Ovary (tissue), 7 donors: ENCODE measurements at regions not wholly inside any gene's neighbourhood (a gene's known extent, or its start where the extent isn't known, plus 50 kb on each side); places are given as distances from the start of the nearest gene placed in this dataset.

Experiments used
- DNase-seq, 5 donors: peaks; one replicate each; pipeline ENCODE4 v3.0.0-alpha.2; 2019 to 2020
- H3K27ac ChIP-seq, 2 donors: fragments of 200-600 bp; one replicate each; pipeline versions ENCODE4 v1.5.1 to v1.8.0; 2019 to 2022
- H3K27me3 ChIP-seq: fragments of 200-600 bp; one replicate; pipeline ENCODE4 v1.8.0; 2022
- H3K36me3 ChIP-seq: fragments of 200-600 bp; sonication (generic); one replicate; pipeline ENCODE4 v1.5.1; 2019
- H3K4me1 ChIP-seq: one replicate; pipeline ENCODE4 v1.8.1; 2013; ENCODE audit warnings: mild to moderate bottlenecking, moderate library complexity; ENCODE audit not compliant: insufficient read depth
- H3K4me3 ChIP-seq: fragments of 200-600 bp; sonication (generic); one replicate; pipeline ENCODE4 v1.5.1; 2017
- H3K9me3 ChIP-seq, 2 donors: fragments of 200-600 bp in 1 of 2; sonication (generic) in 1 of 2; one replicate each; pipeline versions ENCODE4 v1.5.1 to v1.8.1; 2013 to 2019; ENCODE audit warnings: mild to moderate bottlenecking in 1 of 2, moderate library complexity in 1 of 2
- EP300 ChIP-seq: sonication (generic); formaldehyde crosslinking; IDR thresholded peaks from one replicate; pipeline ENCODE4 v1.6.1; 2017; ENCODE audit warnings: antibody characterized with exemption
- POLR2A ChIP-seq: fragments of 450-650 bp; IDR thresholded peaks from one replicate; pipeline ENCODE4 v1.6.1; 2017; ENCODE audit warnings: antibody characterized with exemption, mild to moderate bottlenecking, moderate library complexity
- WGBS, 3 donors: extraction: QIAGEN DNeasy Blood & Tissue Kit in 1 of 3; methylation state at CpG; one replicate each; pipeline versions ENCODE4 v1.1.5 to v1.1.7; 2013 to 2017; 5-methylcytosine and 5-hydroxymethylcytosine counted together
- intact Hi-C, 4 donors: fragments of 100-400 bp; cut with DNase I; formaldehyde crosslinking; loops; one replicate each; pipeline versions ENCODE4 v1.11.0 to v1.15.1; 2022 to 2023
- TF ChIP-seq, protein P1 (sequence below), 3 donors: fragments of 450-650 bp in 2 of 3; fragments of 200-600 bp in 1 of 3; IDR thresholded peaks; one replicate each; pipeline versions ENCODE4 v1.5.1 to v1.8.0; 2016 to 2022; ENCODE audit warnings: antibody characterized with exemption in 3 of 3, mild to moderate bottlenecking in 1 of 3
- donor health status: DM: no; HTN: no; CAD: no; lungs with moderate emphysema.
- donor health status: DM: no; HTN: no; CAD: no.
- donor health status: Bipolar disorder and iron deficiency.
- donor health status: DM: no; HTN: no; CAD: no.
- donor health status: DM: yes; HTN: yes; CAD: no.

DNA sequence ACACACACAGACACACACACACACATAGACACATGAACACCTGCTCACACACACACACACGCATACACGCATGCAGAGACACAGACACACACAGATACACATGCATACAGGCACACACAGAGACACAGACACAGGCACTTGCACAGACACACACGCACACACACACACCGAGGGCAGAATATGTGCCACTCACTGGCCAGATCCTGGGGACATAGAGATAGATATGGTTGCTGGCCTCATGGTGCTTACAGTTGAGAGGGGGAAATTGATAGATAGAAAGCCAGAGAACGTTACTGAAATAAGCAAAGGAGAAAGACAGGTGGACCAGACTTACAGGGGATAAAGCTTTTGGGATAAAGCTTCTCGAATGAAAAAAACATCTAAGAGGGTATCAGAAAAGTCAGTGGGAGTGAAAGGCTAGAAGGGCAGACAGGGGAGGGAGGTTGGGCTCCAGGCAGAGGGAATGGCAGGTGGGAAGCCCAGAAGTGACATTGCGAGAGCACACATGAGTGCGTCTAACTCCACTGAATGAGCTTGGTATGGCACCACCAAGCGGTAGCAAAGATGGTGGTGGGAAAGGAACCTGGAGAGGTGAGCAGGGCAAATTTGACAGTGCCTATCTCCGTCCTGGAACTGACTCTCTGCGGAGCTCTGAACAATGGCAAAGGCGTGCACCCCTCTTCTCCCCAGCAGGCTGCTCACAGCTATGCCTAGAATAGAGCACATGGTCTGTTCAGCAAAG is 390.1 kb upstream of the TRIB2 start:
- 93 to 95% (median 94%) methylated on average over 12 of the region's 12 CpGs for WGBS, 3 donors
- Histone ChIP-seq H3K9me3 (no peaks in the 10 kb centered on the region), H3K36me3 (no peaks in the 10 kb centered on the region), H3K27ac (no peak overlapping the region), H3K27me3 (no peaks in the 10 kb centered on the region), H3K4me3 (no peak overlapping the region), H3K4me1 (no peaks in the 10 kb centered on the region)
- TF ChIP-seq, protein P1, sequence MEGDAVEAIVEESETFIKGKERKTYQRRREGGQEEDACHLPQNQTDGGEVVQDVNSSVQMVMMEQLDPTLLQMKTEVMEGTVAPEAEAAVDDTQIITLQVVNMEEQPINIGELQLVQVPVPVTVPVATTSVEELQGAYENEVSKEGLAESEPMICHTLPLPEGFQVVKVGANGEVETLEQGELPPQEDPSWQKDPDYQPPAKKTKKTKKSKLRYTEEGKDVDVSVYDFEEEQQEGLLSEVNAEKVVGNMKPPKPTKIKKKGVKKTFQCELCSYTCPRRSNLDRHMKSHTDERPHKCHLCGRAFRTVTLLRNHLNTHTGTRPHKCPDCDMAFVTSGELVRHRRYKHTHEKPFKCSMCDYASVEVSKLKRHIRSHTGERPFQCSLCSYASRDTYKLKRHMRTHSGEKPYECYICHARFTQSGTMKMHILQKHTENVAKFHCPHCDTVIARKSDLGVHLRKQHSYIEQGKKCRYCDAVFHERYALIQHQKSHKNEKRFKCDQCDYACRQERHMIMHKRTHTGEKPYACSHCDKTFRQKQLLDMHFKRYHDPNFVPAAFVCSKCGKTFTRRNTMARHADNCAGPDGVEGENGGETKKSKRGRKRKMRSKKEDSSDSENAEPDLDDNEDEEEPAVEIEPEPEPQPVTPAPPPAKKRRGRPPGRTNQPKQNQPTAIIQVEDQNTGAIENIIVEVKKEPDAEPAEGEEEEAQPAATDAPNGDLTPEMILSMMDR (IDR thresholded peaks at IDR 0.05) = no peak
- TF ChIP-seq POLR2A = no peak
- TF ChIP-seq EP300 = no peak
- intact Hi-C loops = no loop called here
- DNase-seq = no peak

DNA sequence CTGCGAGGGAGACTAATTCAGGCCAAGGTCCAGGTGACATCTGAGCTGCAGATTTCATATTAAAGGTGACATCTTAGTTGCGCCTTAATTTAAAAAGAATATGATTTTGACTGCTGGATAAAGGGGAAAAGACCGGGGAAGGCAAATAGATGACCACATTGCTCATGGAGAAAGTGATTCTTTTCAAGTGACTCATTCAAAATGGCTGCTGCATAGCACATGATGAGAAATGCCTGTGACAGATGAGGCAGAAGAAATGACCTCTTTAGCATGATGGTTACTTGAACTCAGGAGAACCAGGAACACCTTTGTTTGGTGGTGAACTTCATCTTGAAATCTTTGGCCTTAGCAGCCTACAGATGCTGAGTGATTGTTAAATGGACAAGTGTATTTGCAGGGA is 385.8 kb upstream of the TRIB2 start:
- WGBS, 3 donors = 92 to 95% (median 92%) methylated on average over 3 of the region's 3 CpGs
- Histone ChIP-seq H3K4me3 (no peak overlapping the region), H3K36me3 (no peaks in the 10 kb centered on the region), H3K9me3 (no peaks in the 10 kb centered on the region), H3K4me1 (no peaks in the 10 kb centered on the region), H3K27me3 (no peaks in the 10 kb centered on the region), H3K27ac (no peak overlapping the region)
- DNase-seq = no peak
- intact Hi-C loops = no loop called here
- TF ChIP-seq POLR2A = no peak
- TF ChIP-seq EP300 = no peak
- TF ChIP-seq, protein P1 (IDR thresholded peaks at IDR 0.05) = no peak

DNA sequence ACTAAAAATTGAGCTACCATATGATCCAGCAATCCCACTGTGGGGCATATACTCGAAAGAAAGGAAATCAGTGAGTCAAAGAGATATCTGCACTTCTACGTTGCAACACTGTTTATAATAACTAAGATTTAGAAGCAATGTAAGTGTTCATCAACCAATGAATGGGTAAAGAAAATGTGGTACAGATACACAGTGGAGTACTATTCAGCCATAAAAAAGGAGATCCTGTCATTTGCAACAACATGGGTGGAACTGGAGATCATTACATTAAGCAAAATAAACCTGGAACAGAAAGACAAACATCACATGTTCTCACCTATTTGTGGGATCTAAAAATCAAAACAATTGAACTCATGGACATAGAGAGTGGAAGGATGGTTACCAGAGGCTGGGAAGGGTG is 385.0 kb upstream of the TRIB2 start:
- no peak overlapping the region for H3K4me3 ChIP-seq
- H3K27me3 ChIP-seq = no peaks in the 10 kb centered on the region
- DNase-seq = no peak
- H3K36me3 ChIP-seq = no peaks in the 10 kb centered on the region
- whole genome bisulfite sequencing, 3 donors = 88 to 96% (median 95%) methylated on average over 2 of the region's 2 CpGs
- intact Hi-C loops = no loop called here
- no peaks in the 10 kb centered on the region for H3K9me3 ChIP-seq
- no peak overlapping the region for H3K27ac ChIP-seq
- TF ChIP-seq POLR2A (no peak), EP300 (no peak)
- TF ChIP-seq, protein P1 (IDR thresholded peaks at IDR 0.05) = no peak
- no peaks in the 10 kb centered on the region for H3K4me1 ChIP-seq

DNA sequence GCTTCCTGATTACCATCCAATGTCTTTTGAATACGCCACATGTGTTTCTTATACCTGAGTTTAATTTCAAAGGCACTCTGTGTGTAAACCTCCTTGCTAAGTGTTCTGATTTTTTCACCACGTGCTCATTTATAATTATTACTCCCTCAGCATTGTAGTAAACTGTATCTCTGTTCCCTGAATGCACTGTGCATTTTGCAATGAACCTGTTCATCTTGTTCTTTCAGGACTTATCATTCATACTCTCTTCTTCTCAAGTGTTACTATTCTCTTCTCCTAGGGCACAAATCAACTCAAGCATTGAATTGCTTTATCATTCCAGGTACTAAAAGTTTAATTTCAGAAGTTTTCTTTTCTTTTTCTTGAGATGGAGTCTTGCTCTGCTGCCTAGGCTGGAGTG is 383.4 kb upstream of the TRIB2 start:
- H3K4me3 ChIP-seq = no peak overlapping the region
- no peak overlapping the region for H3K27ac ChIP-seq
- H3K27me3 ChIP-seq = no peaks in the 10 kb centered on the region
- H3K9me3 ChIP-seq = no peaks in the 10 kb centered on the region
- intact Hi-C loops = no loop called here
- no peak for DNase-seq
- no peak for TF ChIP-seq POLR2A
- no peak for TF ChIP-seq EP300
- TF ChIP-seq, protein P1 (IDR thresholded peaks at IDR 0.05) = no peak
- no peaks in the 10 kb centered on the region for H3K4me1 ChIP-seq
- 70 to 74% (median 73%) methylated on average over 2 of the region's 2 CpGs for WGBS, 3 donors
- no peaks in the 10 kb centered on the region for H3K36me3 ChIP-seq
